Smooth muscle cell (in vitro differentiated cells): ENCODE measurements at regions not wholly inside any gene's neighbourhood (a gene's known extent, or its start where the extent isn't known, plus 50 kb on each side); places are given as distances from the start of the nearest gene placed in this dataset.

Experiments
- DNase-seq: peaks from one replicate; lab custom pipeline; 2025; ENCODE audit not compliant: unreplicated experiment; lab: John Stamatoyannopoulos, UW
- H2AFZ ChIP-seq: fragments of 200-600 bp; sonication (generic); 2 replicates; pipeline ENCODE4 v1.6.0; 2016; ENCODE audit warnings: antibody characterized with exemption, low read depth, mild to moderate bottlenecking
- H3F3A ChIP-seq: fragments of 200-600 bp; sonication (generic); 2 replicates; pipeline ENCODE4 v1.6.0; 2017; ENCODE audit warnings: antibody characterized with exemption, low read depth
- H3K27ac ChIP-seq: fragments of 200-600 bp; sonication (generic); 2 replicates; pipeline ENCODE4 v1.5.1; 2016; ENCODE audit warnings: low read depth, mild to moderate bottlenecking
- H3K27me3 ChIP-seq: fragments of 200-600 bp; sonication (generic); 2 replicates; pipeline ENCODE4 v1.6.1; 2016; ENCODE audit warnings: low read depth, mild to moderate bottlenecking
- H3K36me3 ChIP-seq: fragments of 200-600 bp; sonication (generic); 2 replicates; pipeline ENCODE4 v1.5.1; 2016; ENCODE audit warnings: low read depth
- H3K4me1 ChIP-seq: fragments of 200-600 bp; sonication (generic); 2 replicates; pipeline ENCODE4 v1.5.1; 2016; ENCODE audit warnings: low read depth
- H3K4me2 ChIP-seq: fragments of 200-600 bp; sonication (generic); 2 replicates; pipeline ENCODE4 v1.6.0; 2016; ENCODE audit warnings: mild to moderate bottlenecking
- H3K4me3 ChIP-seq: fragments of 200-600 bp; sonication (generic); 2 replicates; pipeline ENCODE4 v1.5.1; 2016; ENCODE audit warnings: mild to moderate bottlenecking
- H3K79me2 ChIP-seq: fragments of 200-600 bp; sonication (generic); 2 replicates; pipeline ENCODE4 v1.6.0; 2016; ENCODE audit warnings: low read depth, mild to moderate bottlenecking
- H3K9ac ChIP-seq: fragments of 200-600 bp; sonication (generic); 2 replicates; pipeline ENCODE4 v1.6.0; 2016; ENCODE audit warnings: low read depth
- H3K9me3 ChIP-seq: fragments of 200-600 bp; sonication (generic); replicated peaks from 2 replicates; pipeline ENCODE4 v1.5.1; 2016; ENCODE audit warnings: low read depth
- H4K20me1 ChIP-seq: fragments of 200-600 bp; sonication (generic); 2 replicates; pipeline ENCODE4 v1.6.0; 2016; ENCODE audit warnings: low read depth
- WGBS: methylation state at CpG from one replicate; pipeline ENCODE4 v1.1.7; 2016; ENCODE audit warnings: low lambda C conversion rate; 5-methylcytosine and 5-hydroxymethylcytosine counted together
- TF ChIP-seq, protein P1 (sequence below): fragments of 200-600 bp; sonication (generic); IDR thresholded peaks from 2 replicates; pipeline ENCODE4 v1.5.1; 2017; ENCODE audit warnings: borderline replicate concordance, mild to moderate bottlenecking, antibody characterized with exemption; ENCODE audit not compliant: insufficient read depth, poor library complexity, severe bottlenecking

DNA sequence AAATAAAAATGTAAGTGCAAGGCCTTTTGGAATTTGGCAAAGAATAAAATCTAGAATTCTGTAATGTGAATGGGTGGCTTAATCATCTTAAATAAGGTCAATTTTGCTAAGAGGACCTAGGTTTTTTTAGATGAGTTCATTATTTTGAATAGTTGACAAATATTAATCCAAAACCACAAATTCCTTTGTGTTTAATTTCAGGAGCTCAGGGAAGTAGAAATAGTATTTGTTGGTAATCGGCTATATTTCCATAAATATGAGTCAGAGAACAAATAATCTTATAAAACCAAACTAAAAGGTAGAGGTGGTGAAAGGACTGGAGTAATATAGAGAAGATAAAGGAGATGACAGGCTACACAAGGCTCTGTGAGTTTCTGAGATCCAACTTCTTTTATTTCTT is 190.4 kb upstream of the TLL1 start:
- Histone ChIP-seq H3K27ac (no peak overlapping the region), H3K36me3 (no peaks in the 10 kb centered on the region), H3K79me2 (no peaks in the 10 kb centered on the region), H3K9me3 (no peaks in the 10 kb centered on the region), H3F3A (peaks cover 4% of the 10 kb centered on the region), H3K4me3 (no peak overlapping the region), H3K4me2 (no peak overlapping the region), H3K4me1 (no peaks in the 10 kb centered on the region), H3K9ac (no peak overlapping the region), H3K27me3 (no peaks in the 10 kb centered on the region), H2AFZ (no peak overlapping the region), H4K20me1 (no peaks in the 10 kb centered on the region)
- no peak for DNase-seq
- TF ChIP-seq, protein P1, sequence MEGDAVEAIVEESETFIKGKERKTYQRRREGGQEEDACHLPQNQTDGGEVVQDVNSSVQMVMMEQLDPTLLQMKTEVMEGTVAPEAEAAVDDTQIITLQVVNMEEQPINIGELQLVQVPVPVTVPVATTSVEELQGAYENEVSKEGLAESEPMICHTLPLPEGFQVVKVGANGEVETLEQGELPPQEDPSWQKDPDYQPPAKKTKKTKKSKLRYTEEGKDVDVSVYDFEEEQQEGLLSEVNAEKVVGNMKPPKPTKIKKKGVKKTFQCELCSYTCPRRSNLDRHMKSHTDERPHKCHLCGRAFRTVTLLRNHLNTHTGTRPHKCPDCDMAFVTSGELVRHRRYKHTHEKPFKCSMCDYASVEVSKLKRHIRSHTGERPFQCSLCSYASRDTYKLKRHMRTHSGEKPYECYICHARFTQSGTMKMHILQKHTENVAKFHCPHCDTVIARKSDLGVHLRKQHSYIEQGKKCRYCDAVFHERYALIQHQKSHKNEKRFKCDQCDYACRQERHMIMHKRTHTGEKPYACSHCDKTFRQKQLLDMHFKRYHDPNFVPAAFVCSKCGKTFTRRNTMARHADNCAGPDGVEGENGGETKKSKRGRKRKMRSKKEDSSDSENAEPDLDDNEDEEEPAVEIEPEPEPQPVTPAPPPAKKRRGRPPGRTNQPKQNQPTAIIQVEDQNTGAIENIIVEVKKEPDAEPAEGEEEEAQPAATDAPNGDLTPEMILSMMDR = no peak
- WGBS = 27% methylated on average over 1 of the region's 1 CpG

- no peaks in the 10 kb centered on the region for H4K20me1 ChIP-seq
- no peaks in the 10 kb centered on the region for H3K4me1 ChIP-seq
- H3K36me3 ChIP-seq = no peaks in the 10 kb centered on the region
- TF ChIP-seq, protein P1 = no peak
- no peak overlapping the region for H3K9ac ChIP-seq
- H3K4me3 ChIP-seq = no peak overlapping the region
- no peak overlapping the region for H2AFZ ChIP-seq
- no peaks in the 10 kb centered on the region for H3K79me2 ChIP-seq
- H3F3A ChIP-seq = peaks cover 4% of the 10 kb centered on the region
- 63% methylated on average over 7 of the region's 7 CpGs for WGBS
- no peaks in the 10 kb centered on the region for H3K9me3 ChIP-seq
- no peak overlapping the region for H3K4me2 ChIP-seq
- H3K27me3 ChIP-seq = no peaks in the 10 kb centered on the region
- DNase-seq = no peak
- H3K27ac ChIP-seq = no peak overlapping the region
Measured at GRCh38 chr4:165684177-165684805, 188.7 kb upstream of the TLL1 start.

GRCh38 chr4:165686756-165687155 is 186.3 kb upstream of the TLL1 start:
- TF ChIP-seq, protein P1 = no peak
- no peaks in the 10 kb centered on the region for H3K79me2 ChIP-seq
- 96% methylated on average over 3 of the region's 3 CpGs for WGBS
- no peaks in the 10 kb centered on the region for H3K9me3 ChIP-seq
- H3F3A ChIP-seq = peaks cover 4% of the 10 kb centered on the region
- no peak overlapping the region for H3K27ac ChIP-seq
- no peak overlapping the region for H3K9ac ChIP-seq
- no peaks in the 10 kb centered on the region for H3K27me3 ChIP-seq
- H3K4me2 ChIP-seq = no peak overlapping the region
- no peaks in the 10 kb centered on the region for H3K36me3 ChIP-seq
- no peak overlapping the region for H3K4me3 ChIP-seq
- DNase-seq = no peak
- no peak overlapping the region for H2AFZ ChIP-seq
- no peaks in the 10 kb centered on the region for H3K4me1 ChIP-seq
- no peaks in the 10 kb centered on the region for H4K20me1 ChIP-seq

DNA sequence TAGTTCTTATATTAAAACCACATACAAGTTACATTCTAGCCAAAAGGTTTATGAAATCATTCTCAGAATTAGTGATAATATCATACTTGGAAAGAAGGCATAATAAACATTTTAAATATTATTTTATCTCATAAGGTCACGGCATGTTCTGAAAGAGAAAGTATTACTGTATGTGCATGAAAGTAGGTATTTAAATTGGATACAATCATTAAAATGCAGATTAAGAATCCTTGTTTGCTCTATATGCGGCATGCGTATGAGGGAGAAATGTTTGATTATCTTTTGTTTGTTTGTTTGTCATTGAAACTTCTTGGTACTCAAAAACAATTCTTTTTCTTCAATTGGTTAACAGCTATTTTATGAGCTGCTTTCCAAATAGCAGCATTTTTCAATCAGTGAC is 183.9 kb upstream of the TLL1 start:
- Histone ChIP-seq H3K27ac (no peak overlapping the region), H3K4me3 (no peak overlapping the region), H3K36me3 (no peaks in the 10 kb centered on the region), H3K4me2 (peak overlapping the region; percentile 18), H4K20me1 (no peaks in the 10 kb centered on the region), H3K79me2 (no peaks in the 10 kb centered on the region), H3K4me1 (no peaks in the 10 kb centered on the region), H3F3A (peaks cover 4% of the 10 kb centered on the region), H2AFZ (no peak overlapping the region), H3K9ac (no peak overlapping the region), H3K9me3 (no peaks in the 10 kb centered on the region), H3K27me3 (no peaks in the 10 kb centered on the region)
- 94% methylated on average over 3 of the region's 3 CpGs for WGBS
- TF ChIP-seq, protein P1 = no peak
- no peak for DNase-seq
